Head of caudate nucleus (tissue), 42 donors: ENCODE measurements at regions not wholly inside any gene's neighbourhood (a gene's known extent, or its start where the extent isn't known, plus 50 kb on each side); places are given as distances from the start of the nearest gene placed in this dataset.
"Not testable (repeated sequence)": the region's sequence is repeated elsewhere in the genome, so short reads cannot be mapped to it uniquely, and the experiment has no call there.

Experiments used
- DNase-seq, 42 donors: peaks; one replicate each; pipeline versions ENCODE4 v3.0.0 to v3.0.0-alpha.2; 2020 to 2021; ENCODE audit warnings: mixed read lengths in 7 of 42
- intact Hi-C: fragments of 100-400 bp; cut with DNase I; formaldehyde crosslinking; loops from one replicate; pipeline ENCODE4 v1.15.0; 2022

GRCh38 chr12:23113781-23114180, 488.8 kb downstream of the ETNK1 start:
- intact Hi-C loops = no loop called here
- DNase-seq = no peak

- DNase-seq = no peak
- intact Hi-C loops = no loop called here
These were observed 491.0 kb downstream of the ETNK1 start for GRCh38 chr12:23115984-23116383.

GRCh38 chr12:23126794-23127193, 501.8 kb downstream of the ETNK1 start:
- no peak for DNase-seq
- intact Hi-C loops = no loop called here

GRCh38 chr12:23127701-23128100, 502.7 kb downstream of the ETNK1 start:
- DNase-seq = no peak
- intact Hi-C loops = no loop called here

- intact Hi-C loops = no loop called here
- DNase-seq = no peak
These were observed 503.5 kb downstream of the ETNK1 start for GRCh38 chr12:23128462-23128861.

GRCh38 chr12:23132357-23132756, 507.4 kb downstream of the ETNK1 start:
- intact Hi-C loops = no loop called here
- no peak for DNase-seq

- DNase-seq = no peak
- intact Hi-C loops = no loop called here
These were observed 508.5 kb downstream of the ETNK1 start for GRCh38 chr12:23133471-23133870.

GRCh38 chr12:23139026-23139425, 514.1 kb downstream of the ETNK1 start:
- no peak for DNase-seq
- intact Hi-C loops = no loop called here

- intact Hi-C loops = no loop called here
- DNase-seq = no peak
These were observed 515.7 kb downstream of the ETNK1 start for GRCh38 chr12:23140710-23141109.

- no peak for DNase-seq
- intact Hi-C loops = no loop called here
These were observed 516.4 kb downstream of the ETNK1 start for GRCh38 chr12:23141335-23141734.

GRCh38 chr12:23146070-23146469, 521.1 kb downstream of the ETNK1 start:
- intact Hi-C loops, DNase-seq: not testable (repeated sequence)

- intact Hi-C loops = no loop called here
- DNase-seq = no peak
These were observed 543.5 kb downstream of the ETNK1 start for GRCh38 chr12:23168459-23168858.

- intact Hi-C loops = no loop called here
- no peak for DNase-seq
These were observed 544.2 kb downstream of the ETNK1 start for GRCh38 chr12:23169012-23169695.

GRCh38 chr12:23169696-23170013, 544.7 kb downstream of the ETNK1 start:
- intact Hi-C loops = no loop called here

GRCh38 chr12:23174917-23175316, 549.9 kb downstream of the ETNK1 start:
- no peak for DNase-seq
- intact Hi-C loops = no loop called here

More at GRCh38 chr12:23169696-23170013, 544.7 kb downstream of the ETNK1 start:
- no peak for DNase-seq

- intact Hi-C loops = no loop called here
- no peak for DNase-seq
These were observed 560.4 kb downstream of the ETNK1 start for GRCh38 chr12:23185346-23185745.

- intact Hi-C loops = no loop called here
- no peak for DNase-seq
These were observed 562.0 kb downstream of the ETNK1 start for GRCh38 chr12:23186950-23187349.

- intact Hi-C loops = no loop called here
These were observed 568.6 kb downstream of the ETNK1 start for GRCh38 chr12:23193552-23193951.

GRCh38 chr12:23197266-23197665, 572.3 kb downstream of the ETNK1 start:
- intact Hi-C loops = no loop called here

More at GRCh38 chr12:23193552-23193951, 568.6 kb downstream of the ETNK1 start:
- DNase-seq = no peak

GRCh38 chr12:23202728-23203127, 577.8 kb downstream of the ETNK1 start:
- no peak for DNase-seq
- intact Hi-C loops = no loop called here

More at GRCh38 chr12:23197266-23197665, 572.3 kb downstream of the ETNK1 start:
- DNase-seq = no peak

- intact Hi-C loops = no loop called here
These were observed 580.2 kb downstream of the ETNK1 start for GRCh38 chr12:23204933-23205778.

More at GRCh38 chr12:23204933-23205778, 580.2 kb downstream of the ETNK1 start:
- peak in 18 of 42 donors; percentile 4 to 57 (median 24) for DNase-seq
